HepG2 (cell line): ENCODE measurements at regions not wholly inside any gene's neighbourhood (a gene's known extent, or its start where the extent isn't known, plus 50 kb on each side); places are given as distances from the start of the nearest gene placed in this dataset.

Experiments used
- BHLHE40 ChIP-seq: IDR thresholded peaks from 2 replicates; pipeline ENCODE4 v1.6.1; 2011; ENCODE audit warnings: low read length, improper control_type of control experiment
- CTCF ChIP-seq: sonication (generic); formaldehyde crosslinking; IDR thresholded peaks from 2 replicates; pipeline ENCODE4 v1.5.0; 2020; ENCODE audit warnings: mild to moderate bottlenecking, missing genetic modification reagents, moderate library complexity
- JUN ChIP-seq: sonication (generic); formaldehyde crosslinking; IDR thresholded peaks from 2 replicates; pipeline ENCODE4 v1.4.0; 2020; ENCODE audit warnings: mild to moderate bottlenecking, missing genetic modification reagents
- KLF6 ChIP-seq: IDR thresholded peaks from 2 replicates; pipeline ENCODE4 v1.8.0; 2016; ENCODE audit warnings: missing biosample characterization, missing genetic modification reagents
- MEIS2 ChIP-seq: sonication (generic); formaldehyde crosslinking; IDR thresholded peaks from 2 replicates; pipeline ENCODE4 v1.9.0; 2021; ENCODE audit warnings: mild to moderate bottlenecking, missing genetic modification reagents
- MYC ChIP-seq: sonication (generic); formaldehyde crosslinking; IDR thresholded peaks from 2 replicates; pipeline ENCODE4 v1.9.0; 2021; ENCODE audit warnings: missing genetic modification reagents, borderline replicate concordance
- SMYD3 ChIP-seq: sonication (generic); formaldehyde crosslinking; IDR thresholded peaks from 2 replicates; pipeline ENCODE4 v1.8.1; 2023; ENCODE audit warnings: mild to moderate bottlenecking, missing genetic modification reagents
- ZFP41 ChIP-seq: sonication (generic); formaldehyde crosslinking; IDR thresholded peaks from 2 replicates; pipeline ENCODE4 v1.4.0; 2020; ENCODE audit warnings: mild to moderate bottlenecking, missing genetic modification reagents, borderline replicate concordance
- ZNF343 ChIP-seq: sonication (generic); formaldehyde crosslinking; IDR thresholded peaks from 2 replicates; pipeline ENCODE4 v1.4.0; 2020; ENCODE audit warnings: mild to moderate bottlenecking, missing genetic modification reagents
- ZNF407 ChIP-seq: sonication (generic); formaldehyde crosslinking; IDR thresholded peaks from one replicate; pipeline ENCODE4 v1.5.1; 2020; ENCODE audit warnings: mild to moderate bottlenecking, missing genetic modification reagents; ENCODE audit errors: not compliant biosample characterization
- ZNF773 ChIP-seq: sonication (generic); formaldehyde crosslinking; IDR thresholded peaks from 2 replicates; pipeline ENCODE4 v1.4.0; 2020; ENCODE audit warnings: missing genetic modification reagents, borderline replicate concordance

- TF ChIP-seq ZFP41 (no peak), ZNF773 (CRISPR knock-in tag) (no peak), MYC (CRISPR knock-in tag) (no peak), ZNF407 (CRISPR knock-in tag) (no peak), MEIS2 (CRISPR knock-in tag) (no peak), ZNF343 (CRISPR knock-in tag) (no peak), BHLHE40 (no peak), SMYD3 (CRISPR knock-in tag) (no peak), KLF6 (CRISPR knock-in tag) (no peak), CTCF (no peak), JUN (no peak)
These were observed 161.4 kb downstream of the ICE1 start for GRCh38 chr5:5583832-5584231.
